Esophagus (tissue), 2 donors: ENCODE measurements at regions not wholly inside any gene's neighbourhood (a gene's known extent, or its start where the extent isn't known, plus 50 kb on each side); places are given as distances from the start of the nearest gene placed in this dataset.
A peak's percentile ranks its signal among the peaks of the same experiment; 100 is the strongest.
"Not testable (repeated sequence)": the region's sequence is repeated elsewhere in the genome, so short reads cannot be mapped to it uniquely, and the experiment has no call there.

Experiments
- H3K27ac ChIP-seq, 2 donors: one replicate each; pipeline ENCODE4 v1.5.1; 2013; ENCODE audit warnings: low read depth in 2 of 2, mild to moderate bottlenecking in 2 of 2, inconsistent platforms in 1 of 2, low read length in 1 of 2, moderate library complexity in 1 of 2
- H3K27me3 ChIP-seq, 2 donors: one replicate each; pipeline ENCODE4 v1.6.1; 2013; ENCODE audit warnings: low read length in 2 of 2, control low read depth in 1 of 2, mild to moderate bottlenecking in 1 of 2; ENCODE audit not compliant: insufficient read depth in 2 of 2, control insufficient read depth in 1 of 2
- H3K36me3 ChIP-seq, 2 donors: one replicate each; pipeline ENCODE4 v1.6.1; 2013; ENCODE audit warnings: low read length in 1 of 2; ENCODE audit not compliant: control insufficient read depth in 2 of 2, insufficient read depth in 2 of 2
- H3K4me1 ChIP-seq, 2 donors: one replicate each; pipeline ENCODE4 v1.6.1; 2013; ENCODE audit warnings: low read length in 1 of 2; ENCODE audit not compliant: control insufficient read depth in 2 of 2, insufficient read depth in 2 of 2
- H3K4me3 ChIP-seq, 2 donors: one replicate each; pipeline ENCODE4 v1.5.1; 2013; ENCODE audit warnings: low read length in 2 of 2, mild to moderate bottlenecking in 2 of 2, low read depth in 1 of 2, moderate library complexity in 1 of 2
- H3K9me3 ChIP-seq, 2 donors: one replicate each; pipeline ENCODE4 v1.6.1; 2013; ENCODE audit warnings: mild to moderate bottlenecking in 2 of 2, low read depth in 1 of 2, low read length in 1 of 2, moderate library complexity in 1 of 2; ENCODE audit not compliant: control insufficient read depth in 2 of 2, insufficient read depth in 1 of 2
- WGBS, 2 donors: extraction: QIAGEN DNeasy Blood & Tissue Kit; methylation state at CpG; one replicate each; pipeline ENCODE4 v1.1.7; 2013; 5-methylcytosine and 5-hydroxymethylcytosine counted together
- donor health status: healthy with polysubstance abuse.
- donor health status: Bipolar disorder and iron deficiency.

GRCh38 chr16:25575363-25575762 lies 116.4 kb upstream of the HS3ST4 start:
- Histone ChIP-seq H3K9me3 (no peaks in the 10 kb centered on the region), H3K27me3 (no peaks in the 10 kb centered on the region)
- WGBS, 2 donors, result 54 to 62% methylated on average over 5 of the region's 5 CpGs

DNA sequence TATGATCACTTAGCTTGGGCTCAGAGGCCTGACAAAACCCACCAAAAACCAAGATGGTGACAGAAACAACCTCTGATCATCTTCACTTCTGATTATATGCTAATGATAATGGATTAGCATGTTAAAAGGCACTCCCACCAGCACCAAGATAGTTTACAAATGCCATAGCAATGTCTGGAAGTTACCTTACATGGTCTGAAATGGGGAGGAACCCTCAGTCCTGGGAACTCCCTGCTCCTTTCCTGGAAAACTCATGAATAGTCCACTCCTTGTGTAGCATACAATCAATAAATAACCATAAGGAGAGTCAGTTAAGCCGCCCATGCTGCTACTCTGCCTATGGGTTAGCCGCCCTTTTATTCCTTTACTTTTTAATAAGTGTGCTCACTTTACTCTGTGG lies 120.0 kb upstream of the HS3ST4 start:
- Histone ChIP-seq H3K4me3 (no peak overlapping the region), H3K36me3 (no peaks in the 10 kb centered on the region), H3K27me3 (no peaks in the 10 kb centered on the region), H3K9me3 (no peaks in the 10 kb centered on the region), H3K27ac (no peak overlapping the region), H3K4me1 (peaks cover 0 to 2% of the 10 kb centered on the region in 2 donors)
- 71 to 92% methylated on average over 2 of the region's 2 CpGs for WGBS, 2 donors

More at GRCh38 chr16:25575363-25575762, 116.4 kb upstream of the HS3ST4 start:
- Histone ChIP-seq H3K4me1 (no peaks in the 10 kb centered on the region), H3K27ac (no peak overlapping the region), H3K36me3 (no peaks in the 10 kb centered on the region), H3K4me3 (no peak overlapping the region)

- Histone ChIP-seq H3K4me1 (peaks cover 0 to 2% of the 10 kb centered on the region in 2 donors), H3K27ac (peak overlapping the region in 1 of 2 donors; percentile 22)
These were observed 121.6 kb upstream of the HS3ST4 start for GRCh38 chr16:25570131-25570530.

DNA sequence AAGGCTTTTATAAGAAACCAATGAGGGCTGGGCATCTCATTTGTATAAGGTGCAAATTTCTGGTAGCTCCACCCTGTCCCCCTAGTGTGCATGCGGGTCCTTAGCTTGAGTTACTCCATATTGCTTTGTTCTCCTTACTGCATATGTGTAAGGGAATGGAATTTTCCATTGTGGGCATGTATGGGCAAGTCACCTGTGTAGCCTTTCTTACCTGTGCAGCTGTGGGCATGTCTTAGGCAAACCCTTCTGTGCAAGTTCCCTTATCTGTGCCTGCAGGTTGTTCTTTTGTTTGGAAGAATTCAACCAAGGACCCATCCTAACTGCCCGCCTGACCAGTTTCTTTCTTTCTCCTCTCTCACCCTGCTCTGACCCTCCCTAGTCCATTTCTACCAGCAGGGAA lies 122.8 kb upstream of the HS3ST4 start:
- H3K4me3 ChIP-seq, result no peak overlapping the region
- H3K4me1 ChIP-seq, result peaks cover 0 to 2% of the 10 kb centered on the region in 2 donors
- no peaks in the 10 kb centered on the region for H3K27me3 ChIP-seq
- H3K27ac ChIP-seq, result no peak overlapping the region
- WGBS, 2 donors, result 48 to 80% methylated on average over 2 of the region's 2 CpGs
- H3K36me3 ChIP-seq, result no peaks in the 10 kb centered on the region
- H3K9me3 ChIP-seq, result no peaks in the 10 kb centered on the region

More at GRCh38 chr16:25570131-25570530, 121.6 kb upstream of the HS3ST4 start:
- H3K27me3 ChIP-seq, result no peaks in the 10 kb centered on the region
- H3K36me3 ChIP-seq, result no peaks in the 10 kb centered on the region
- WGBS, 2 donors, result 50 to 56% methylated on average over 3 of the region's 3 CpGs
- H3K4me3 ChIP-seq, result no peak overlapping the region
- H3K9me3 ChIP-seq, result no peaks in the 10 kb centered on the region

DNA sequence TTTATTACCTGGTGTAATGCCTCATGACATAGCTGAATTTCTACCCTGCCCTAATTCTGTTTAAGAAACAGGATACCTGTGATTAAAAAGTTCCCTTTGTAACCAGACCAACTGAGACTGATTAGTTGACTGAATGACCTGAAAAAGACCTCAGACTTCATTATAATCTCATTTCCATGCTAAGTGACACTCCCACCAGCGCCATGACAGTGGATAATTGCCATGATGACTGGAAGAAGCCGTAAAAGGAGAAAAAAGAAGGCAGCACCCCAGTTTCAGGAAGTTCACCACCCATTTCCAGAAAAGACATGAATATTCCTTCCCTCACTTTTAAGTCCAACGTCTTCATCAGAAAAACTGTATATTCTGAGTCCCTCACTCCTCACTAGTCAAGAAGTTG lies 125.6 kb upstream of the HS3ST4 start:
- Histone ChIP-seq H3K27ac (no peak overlapping the region), H3K4me3 (no peak overlapping the region), H3K9me3 (no peaks in the 10 kb centered on the region), H3K4me1 (peaks cover 0 to 2% of the 10 kb centered on the region in 2 donors), H3K27me3 (no peaks in the 10 kb centered on the region), H3K36me3 (no peaks in the 10 kb centered on the region)
- WGBS, 2 donors, result 60 to 75% methylated on average over 3 of the region's 3 CpGs

DNA sequence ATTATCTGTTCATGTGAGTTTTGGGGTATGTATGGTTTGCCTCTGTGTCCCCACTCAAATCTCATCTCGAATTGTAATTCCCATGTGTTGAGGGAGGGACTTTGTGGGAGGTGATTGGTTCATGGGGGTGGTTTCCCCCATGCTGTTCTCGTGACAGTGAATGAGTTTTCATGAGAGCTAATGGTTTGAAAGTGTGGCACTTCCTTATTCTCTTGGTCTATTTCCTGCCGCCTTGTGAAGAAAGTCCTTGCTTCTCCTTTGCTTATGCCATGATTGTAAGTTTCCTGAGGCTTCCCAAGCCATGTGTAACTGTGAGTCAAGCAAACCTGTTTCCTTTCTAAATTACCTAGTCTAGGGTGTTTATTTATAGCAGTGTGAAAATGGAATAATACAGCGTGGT lies 128.1 kb upstream of the HS3ST4 start:
- Histone ChIP-seq H3K36me3 (no peaks in the 10 kb centered on the region), H3K27ac (no peak overlapping the region), H3K4me3 (no peak overlapping the region), H3K4me1 (no peaks in the 10 kb centered on the region), H3K27me3 (no peaks in the 10 kb centered on the region), H3K9me3 (no peaks in the 10 kb centered on the region)
- WGBS, 2 donors, result 74 to 78% methylated on average over 4 of the region's 4 CpGs

GRCh38 chr16:25561723-25562122 lies 130.0 kb upstream of the HS3ST4 start:
- H3K27ac ChIP-seq, H3K27me3 ChIP-seq, H3K36me3 ChIP-seq, H3K4me3 ChIP-seq, H3K4me1 ChIP-seq, H3K9me3 ChIP-seq: not testable (repeated sequence)
- 96 to 98% methylated on average over 3 of the region's 3 CpGs for WGBS, 2 donors

GRCh38 chr16:25556968-25557312 lies 134.8 kb upstream of the HS3ST4 start:
- H3K27ac ChIP-seq, H3K9me3 ChIP-seq, H3K27me3 ChIP-seq, H3K4me3 ChIP-seq, H3K36me3 ChIP-seq, H3K4me1 ChIP-seq: not testable (repeated sequence)
- WGBS, 2 donors, result 79 to 83% methylated on average over 4 of the region's 4 CpGs

DNA sequence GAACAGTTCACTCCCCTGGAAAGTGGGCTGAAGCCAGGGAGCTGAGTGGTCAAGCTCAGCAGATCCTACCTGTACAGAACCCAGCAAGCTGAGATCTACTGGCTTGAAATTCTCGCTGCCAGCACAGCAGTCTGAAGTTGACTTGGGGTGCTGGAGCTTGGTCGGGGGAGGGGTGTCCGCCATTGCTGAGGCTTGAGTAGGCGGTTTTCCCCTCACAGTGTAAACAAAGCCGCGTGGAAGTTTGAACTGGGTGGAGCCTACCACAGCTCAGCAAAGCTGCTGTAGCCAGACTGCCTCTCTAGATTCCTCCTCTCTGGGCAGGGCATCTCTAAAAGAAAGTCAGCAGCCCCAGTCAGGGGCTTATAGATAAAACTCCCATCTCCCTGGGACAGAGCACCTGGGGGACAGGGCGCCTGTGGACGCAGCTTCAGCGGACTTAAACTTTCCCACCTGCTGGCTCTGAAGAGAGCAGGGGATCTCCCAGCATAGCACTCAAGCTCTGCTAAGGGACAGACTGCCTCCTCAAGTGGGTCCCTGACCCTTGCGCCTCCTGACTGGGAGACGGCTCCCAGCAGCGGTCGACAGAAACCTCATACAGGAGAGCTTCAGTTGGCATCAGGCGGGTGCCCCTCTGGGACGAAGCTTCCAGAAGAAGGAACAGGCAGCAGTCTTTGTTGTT lies 135.3 kb upstream of the HS3ST4 start:
- not testable (repeated sequence) for H3K36me3 ChIP-seq, H3K27ac ChIP-seq, H3K4me1 ChIP-seq, H3K27me3 ChIP-seq, H3K9me3 ChIP-seq, H3K4me3 ChIP-seq
- WGBS, 2 donors, result 75% methylated on average over 15 of the region's 15 CpGs

DNA sequence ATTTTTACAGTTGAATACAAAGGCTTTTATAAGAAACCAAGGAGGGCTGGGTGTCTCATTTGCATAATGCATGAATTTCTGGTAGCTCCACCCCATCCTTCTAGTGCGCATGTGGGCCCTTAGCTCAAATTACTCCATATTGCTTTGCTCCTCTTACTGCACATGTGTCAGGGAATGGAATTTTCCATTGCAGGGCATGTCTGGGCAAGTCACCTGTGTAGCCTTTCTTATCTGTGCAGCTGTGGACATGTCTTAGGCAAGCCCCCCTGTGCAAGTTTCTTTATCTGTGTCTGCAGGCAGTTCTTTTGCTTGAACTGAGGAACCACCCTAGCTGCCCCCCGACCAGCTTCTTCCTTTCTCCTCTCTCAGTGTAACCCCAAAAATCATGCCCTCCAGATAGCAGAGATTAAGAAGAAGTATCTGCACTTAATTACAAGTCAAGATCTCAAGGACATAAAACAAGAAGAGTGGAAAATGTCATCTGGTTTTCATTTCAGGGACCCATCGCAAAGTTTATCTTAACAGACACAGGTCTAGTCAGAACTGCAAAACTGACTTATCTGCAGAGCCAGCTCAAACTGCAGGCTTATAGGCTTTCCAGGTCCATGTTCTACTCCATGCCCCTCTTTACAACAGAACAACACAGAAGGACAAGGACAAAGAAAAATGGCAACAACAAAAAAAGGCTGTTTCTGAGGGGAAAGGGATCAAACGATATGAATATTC lies 137.9 kb upstream of the HS3ST4 start:
- H3K27me3 ChIP-seq, result no peaks in the 10 kb centered on the region
- 80% methylated on average over 4 of the region's 4 CpGs for WGBS, 2 donors
- no peak overlapping the region for H3K27ac ChIP-seq
- H3K36me3 ChIP-seq, result no peaks in the 10 kb centered on the region
- peaks cover 2 to 3% of the 10 kb centered on the region in 2 donors for H3K9me3 ChIP-seq
- no peaks in the 10 kb centered on the region for H3K4me1 ChIP-seq
- no peak overlapping the region for H3K4me3 ChIP-seq
